ENCODE measurements at regions not wholly inside any gene's neighbourhood (a gene's known extent, or its start where the extent isn't known, plus 50 kb on each side); places are given as distances from the start of the nearest gene placed in this dataset.

DNA sequence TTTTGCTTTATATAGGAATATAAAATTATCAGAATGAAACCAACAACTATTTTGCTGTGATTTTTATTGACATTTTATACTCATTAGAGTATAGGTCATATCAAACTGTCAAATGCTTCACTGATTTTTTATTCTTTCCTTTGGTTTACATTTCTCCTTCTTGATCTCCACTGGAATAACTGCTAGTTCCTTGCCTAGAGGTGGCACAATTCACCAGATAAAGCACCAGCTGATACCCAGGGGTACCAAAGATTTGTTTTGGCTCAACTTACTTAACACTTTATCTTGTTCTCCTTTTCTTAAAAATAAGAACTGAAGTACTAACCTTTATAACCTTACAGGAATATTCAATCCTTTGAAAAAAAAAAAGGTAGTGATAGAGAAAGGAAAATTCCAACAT, 725.1 kb upstream of the CHORDC1 start:
- no peak overlapping the region for H3K27ac ChIP-seq
- H3K9me3 ChIP-seq (ENCODE audit: severe bottlenecking): no peaks in the 10 kb centered on the region
- H3K4me3 ChIP-seq (ENCODE audit: low read depth, low read length): no peak overlapping the region
- TF ChIP-seq, protein P1, sequence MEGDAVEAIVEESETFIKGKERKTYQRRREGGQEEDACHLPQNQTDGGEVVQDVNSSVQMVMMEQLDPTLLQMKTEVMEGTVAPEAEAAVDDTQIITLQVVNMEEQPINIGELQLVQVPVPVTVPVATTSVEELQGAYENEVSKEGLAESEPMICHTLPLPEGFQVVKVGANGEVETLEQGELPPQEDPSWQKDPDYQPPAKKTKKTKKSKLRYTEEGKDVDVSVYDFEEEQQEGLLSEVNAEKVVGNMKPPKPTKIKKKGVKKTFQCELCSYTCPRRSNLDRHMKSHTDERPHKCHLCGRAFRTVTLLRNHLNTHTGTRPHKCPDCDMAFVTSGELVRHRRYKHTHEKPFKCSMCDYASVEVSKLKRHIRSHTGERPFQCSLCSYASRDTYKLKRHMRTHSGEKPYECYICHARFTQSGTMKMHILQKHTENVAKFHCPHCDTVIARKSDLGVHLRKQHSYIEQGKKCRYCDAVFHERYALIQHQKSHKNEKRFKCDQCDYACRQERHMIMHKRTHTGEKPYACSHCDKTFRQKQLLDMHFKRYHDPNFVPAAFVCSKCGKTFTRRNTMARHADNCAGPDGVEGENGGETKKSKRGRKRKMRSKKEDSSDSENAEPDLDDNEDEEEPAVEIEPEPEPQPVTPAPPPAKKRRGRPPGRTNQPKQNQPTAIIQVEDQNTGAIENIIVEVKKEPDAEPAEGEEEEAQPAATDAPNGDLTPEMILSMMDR (IDR thresholded peaks at IDR 0.05; ENCODE audit: low read depth, low read length): no peak
- H3K36me3 ChIP-seq: no peaks in the 10 kb centered on the region
- no peak for DNase-seq
- no peaks in the 10 kb centered on the region for H3K27me3 ChIP-seq (ENCODE audit: insufficient read depth, low read depth, severe bottlenecking)

DNA sequence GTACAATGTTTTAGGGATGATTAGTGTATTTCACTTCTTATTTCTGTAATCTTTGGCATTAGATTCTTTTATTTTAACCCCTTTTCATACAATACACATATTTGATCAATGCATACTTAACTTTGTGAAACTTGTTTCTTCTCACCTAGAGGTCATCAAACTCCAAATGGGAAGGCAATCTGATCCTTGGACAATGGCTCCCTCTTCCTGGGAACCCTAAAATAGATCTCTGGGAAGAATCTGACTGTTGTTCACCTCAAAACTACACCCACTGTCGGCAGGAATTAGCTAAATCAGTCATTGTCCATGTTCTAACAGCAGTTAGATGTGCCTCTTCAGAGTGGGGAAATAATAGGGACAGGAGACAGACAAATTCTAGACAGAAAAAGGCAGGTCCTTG, 707.4 kb upstream of the CHORDC1 start:
- Histone ChIP-seq H3K9me3 (ENCODE audit: severe bottlenecking) (no peaks in the 10 kb centered on the region), H3K36me3 (no peaks in the 10 kb centered on the region)

DNA sequence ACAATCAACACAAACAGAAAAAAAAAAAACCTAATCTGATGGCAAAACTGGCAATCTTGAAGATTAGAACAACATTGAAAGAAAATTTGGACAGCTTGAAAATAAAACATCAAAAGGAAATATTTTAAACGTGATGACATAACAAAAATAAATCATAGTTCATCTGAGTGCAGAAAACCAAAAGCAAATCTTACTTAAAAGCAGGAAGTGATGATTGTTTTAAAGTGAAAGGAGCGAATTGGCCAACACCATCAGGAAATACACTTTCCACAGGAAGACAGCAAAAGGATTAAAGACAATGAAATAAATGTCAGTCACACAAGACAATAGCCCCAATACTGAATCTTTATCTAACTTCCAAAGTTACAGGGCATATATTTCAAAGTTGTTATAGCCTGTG, 696.5 kb upstream of the CHORDC1 start:
- no peaks in the 10 kb centered on the region for H3K9me3 ChIP-seq (ENCODE audit: severe bottlenecking)
- H3K36me3 ChIP-seq: no peaks in the 10 kb centered on the region
- TF ChIP-seq, protein P1 (IDR thresholded peaks at IDR 0.05; ENCODE audit: low read depth, low read length): no peak
- H3K27me3 ChIP-seq (ENCODE audit: insufficient read depth, low read depth, severe bottlenecking): no peaks in the 10 kb centered on the region
- no peak overlapping the region for H3K27ac ChIP-seq
- DNase-seq: no peak
- H3K4me3 ChIP-seq (ENCODE audit: low read depth, low read length): no peak overlapping the region

More for the DNA sequence above, 707.4 kb upstream of the CHORDC1 start:
- Histone ChIP-seq H3K27me3 (ENCODE audit: insufficient read depth, low read depth, severe bottlenecking) (no peaks in the 10 kb centered on the region), H3K4me3 (ENCODE audit: low read depth, low read length) (no peak overlapping the region), H3K27ac (no peak overlapping the region)
- no peak for DNase-seq
- TF ChIP-seq, protein P1 (IDR thresholded peaks at IDR 0.05; ENCODE audit: low read depth, low read length): no peak

DNA sequence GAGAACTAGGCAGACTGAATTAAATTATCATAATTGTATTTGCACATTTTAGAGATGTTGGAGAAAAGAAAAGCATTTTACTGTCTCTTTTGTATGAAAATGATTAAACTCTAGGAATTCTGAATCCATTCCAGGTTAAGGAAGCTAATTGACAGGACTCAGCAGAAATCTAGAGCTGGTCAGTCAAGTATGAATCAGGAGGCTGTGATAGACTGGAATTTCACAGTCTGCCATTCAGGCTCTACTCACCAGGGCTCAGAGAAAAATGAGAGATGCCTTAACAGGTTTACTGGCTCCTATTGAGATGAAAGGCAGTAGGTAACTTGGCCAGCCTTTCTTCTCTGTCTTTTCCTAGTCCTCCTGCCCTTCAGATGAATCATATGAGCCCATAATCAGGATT, 693.9 kb upstream of the CHORDC1 start:
- H3K36me3 ChIP-seq: no peaks in the 10 kb centered on the region
- no peaks in the 10 kb centered on the region for H3K27me3 ChIP-seq (ENCODE audit: insufficient read depth, low read depth, severe bottlenecking)
- H3K9me3 ChIP-seq (ENCODE audit: severe bottlenecking): no peaks in the 10 kb centered on the region
- no peak for DNase-seq
- TF ChIP-seq, protein P1 (IDR thresholded peaks at IDR 0.05; ENCODE audit: low read depth, low read length): no peak
- no peak overlapping the region for H3K27ac ChIP-seq
- H3K4me3 ChIP-seq (ENCODE audit: low read depth, low read length): no peak overlapping the region

DNA sequence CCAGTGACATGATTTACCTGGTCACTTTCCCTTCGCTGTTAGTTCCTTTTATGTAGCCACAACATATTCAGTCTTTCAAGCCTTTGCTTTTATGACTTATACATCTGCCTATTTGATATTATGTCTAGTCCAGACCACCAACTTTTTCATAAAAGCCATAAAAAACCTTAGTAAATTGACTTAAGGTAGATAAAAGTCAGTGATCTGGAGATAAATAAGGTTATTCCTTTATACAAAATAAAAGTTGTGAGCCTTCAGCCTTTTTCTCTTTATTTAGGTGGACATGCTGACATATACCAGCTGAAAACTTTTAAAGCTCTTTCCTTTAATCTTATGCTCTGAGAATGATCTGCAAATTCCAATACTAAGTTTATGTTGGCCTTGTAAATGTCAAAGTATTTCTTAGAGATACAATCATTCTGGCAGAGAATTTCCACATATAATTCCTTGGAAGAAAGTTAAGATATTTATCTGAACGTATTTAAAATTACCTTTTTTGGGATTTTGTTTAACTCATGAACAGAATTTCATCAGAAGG, 690.4 kb upstream of the CHORDC1 start:
- Histone ChIP-seq H3K36me3 (no peaks in the 10 kb centered on the region), H3K4me3 (ENCODE audit: low read depth, low read length) (no peak overlapping the region), H3K9me3 (ENCODE audit: severe bottlenecking) (no peaks in the 10 kb centered on the region), H3K27ac (no peak overlapping the region), H3K27me3 (ENCODE audit: insufficient read depth, low read depth, severe bottlenecking) (no peaks in the 10 kb centered on the region)
- DNase-seq: no peak
- TF ChIP-seq, protein P1 (IDR thresholded peaks at IDR 0.05; ENCODE audit: low read depth, low read length): no peak

DNA sequence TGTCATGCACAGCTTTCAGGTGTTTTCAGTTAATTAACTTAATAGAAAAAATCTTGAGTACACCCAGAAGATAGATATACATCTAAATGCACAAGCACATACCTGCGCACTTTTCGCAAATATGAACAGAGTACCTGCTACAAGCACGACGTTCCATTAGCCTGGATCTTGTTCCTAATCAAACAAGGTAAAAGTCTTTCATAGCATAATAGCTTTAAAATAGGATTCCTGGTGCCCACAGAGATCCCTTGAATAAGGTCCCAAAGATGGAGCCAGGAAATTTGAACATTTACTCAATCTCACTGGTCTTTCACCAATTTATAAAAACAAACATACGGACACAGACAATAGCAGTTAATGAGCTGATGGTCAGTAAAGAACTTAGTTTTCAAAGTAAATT, 689.8 kb upstream of the CHORDC1 start:
- no peak for DNase-seq
- TF ChIP-seq, protein P1 (IDR thresholded peaks at IDR 0.05; ENCODE audit: low read depth, low read length): no peak

More for the DNA sequence above, 689.8 kb upstream of the CHORDC1 start:
- no peaks in the 10 kb centered on the region for H3K27me3 ChIP-seq (ENCODE audit: insufficient read depth, low read depth, severe bottlenecking)
- no peak overlapping the region for H3K4me3 ChIP-seq (ENCODE audit: low read depth, low read length)
- no peaks in the 10 kb centered on the region for H3K36me3 ChIP-seq
- no peak overlapping the region for H3K27ac ChIP-seq
- no peaks in the 10 kb centered on the region for H3K9me3 ChIP-seq (ENCODE audit: severe bottlenecking)

Data from WERI-Rb-1 (cell line).